ENCODE measurements at regions not wholly inside any gene's neighbourhood (a gene's known extent, or its start where the extent isn't known, plus 50 kb on each side); places are given as distances from the start of the nearest gene placed in this dataset.

- H3K36me3 ChIP-seq (ENCODE audit: insufficient read depth, low read length): no peaks in the 10 kb centered on the region
- no peak overlapping the region for H3K4me2 ChIP-seq (ENCODE audit: insufficient read depth, low read length)
- H3K27ac ChIP-seq (ENCODE audit: low read length): no peak overlapping the region
- no peaks in the 10 kb centered on the region for H3K9me3 ChIP-seq (ENCODE audit: insufficient read depth, low read length, severe bottlenecking)
- no peaks in the 10 kb centered on the region for H3K79me2 ChIP-seq (ENCODE audit: insufficient read depth, low read length)
- DNase-seq (no peak), ATAC-seq (ENCODE audit: insufficient read depth, low read depth) (no peak)
- no peak for TF ChIP-seq EZH2 (IDR thresholded peaks at IDR 0.05; ENCODE audit: borderline replicate concordance, low read depth, low read length, severe bottlenecking)
- TF ChIP-seq CTCF (IDR thresholded peaks at IDR 0.05; ENCODE audit: borderline replicate concordance, extremely low read depth, low read length, poor library complexity, severe bottlenecking): no peak
- H3K4me3 ChIP-seq (ENCODE audit: low read depth in 1 of 2, low read length in 2 of 2): no peak overlapping the region
- H4K20me1 ChIP-seq (ENCODE audit: insufficient read depth, low read length): no peaks in the 10 kb centered on the region
- no peak overlapping the region for H2AFZ ChIP-seq (ENCODE audit: low read depth, low read length)
- H3K4me1 ChIP-seq (ENCODE audit: insufficient read depth, low read length): no peaks in the 10 kb centered on the region
- H3K9ac ChIP-seq (ENCODE audit: low read depth, low read length): no peak overlapping the region
- no peaks in the 10 kb centered on the region for H3K27me3 ChIP-seq (ENCODE audit: insufficient read depth, low read length, poor library complexity)
Observed at GRCh38 chr5:68958428-68958827, 135.4 kb upstream of the SLC30A5 start.

- Histone ChIP-seq H2AFZ (ENCODE audit: low read depth, low read length) (no peak overlapping the region), H3K4me3 (ENCODE audit: low read depth in 1 of 2, low read length in 2 of 2) (no peak overlapping the region), H3K9me3 (ENCODE audit: insufficient read depth, low read length, severe bottlenecking) (no peaks in the 10 kb centered on the region), H3K27me3 (ENCODE audit: insufficient read depth, low read length, poor library complexity) (no peaks in the 10 kb centered on the region), H3K79me2 (ENCODE audit: insufficient read depth, low read length) (no peaks in the 10 kb centered on the region), H4K20me1 (ENCODE audit: insufficient read depth, low read length) (no peaks in the 10 kb centered on the region), H3K4me2 (ENCODE audit: insufficient read depth, low read length) (no peak overlapping the region), H3K4me1 (ENCODE audit: insufficient read depth, low read length) (no peaks in the 10 kb centered on the region), H3K36me3 (ENCODE audit: insufficient read depth, low read length) (no peaks in the 10 kb centered on the region), H3K27ac (ENCODE audit: low read length) (no peak overlapping the region), H3K9ac (ENCODE audit: low read depth, low read length) (no peak overlapping the region)
- no peak for ATAC-seq (ENCODE audit: insufficient read depth, low read depth)
- no peak for DNase-seq
- TF ChIP-seq CTCF (IDR thresholded peaks at IDR 0.05; ENCODE audit: borderline replicate concordance, extremely low read depth, low read length, poor library complexity, severe bottlenecking) (no peak), EZH2 (IDR thresholded peaks at IDR 0.05; ENCODE audit: borderline replicate concordance, low read depth, low read length, severe bottlenecking) (no peak)
Observed at GRCh38 chr5:68960456-68960855, 133.4 kb upstream of the SLC30A5 start.

- DNase-seq: no peak
- H3K27me3 ChIP-seq (ENCODE audit: insufficient read depth, low read length, poor library complexity): no peaks in the 10 kb centered on the region
- H2AFZ ChIP-seq (ENCODE audit: low read depth, low read length): no peak overlapping the region
Observed at GRCh38 chr5:68960961-68961360, 132.9 kb upstream of the SLC30A5 start.

More at GRCh38 chr5:68960961-68961360, 132.9 kb upstream of the SLC30A5 start:
- Histone ChIP-seq H3K9ac (ENCODE audit: low read depth, low read length) (no peak overlapping the region), H3K4me3 (ENCODE audit: low read depth in 1 of 2, low read length in 2 of 2) (no peak overlapping the region), H3K27ac (ENCODE audit: low read length) (no peak overlapping the region), H3K36me3 (ENCODE audit: insufficient read depth, low read length) (no peaks in the 10 kb centered on the region), H4K20me1 (ENCODE audit: insufficient read depth, low read length) (no peaks in the 10 kb centered on the region), H3K4me1 (ENCODE audit: insufficient read depth, low read length) (no peaks in the 10 kb centered on the region), H3K4me2 (ENCODE audit: insufficient read depth, low read length) (no peak overlapping the region), H3K9me3 (ENCODE audit: insufficient read depth, low read length, severe bottlenecking) (no peaks in the 10 kb centered on the region), H3K79me2 (ENCODE audit: insufficient read depth, low read length) (no peaks in the 10 kb centered on the region)
- TF ChIP-seq CTCF (IDR thresholded peaks at IDR 0.05; ENCODE audit: borderline replicate concordance, extremely low read depth, low read length, poor library complexity, severe bottlenecking): no peak
- no peak for ATAC-seq (ENCODE audit: insufficient read depth, low read depth)

Data from DND-41 (cell line).